Endothelial cell of umbilical vein (primary cell): ENCODE measurements at regions not wholly inside any gene's neighbourhood (a gene's known extent, or its start where the extent isn't known, plus 50 kb on each side); places are given as distances from the start of the nearest gene placed in this dataset.
A peak's percentile ranks its signal among the peaks of the same experiment; 100 is the strongest.

Experiments
- BruUV-seq: library from RNA; stranded (reverse); fragments of 400-500 nt; replicated peaks from 2 replicates; lab custom pipeline; 2021; lab: Mats Ljungman, UMichigan
- CTCF ChIA-PET: fragments of 300-600, 350-600 bp; sonication (Branson Sonifier 250); formaldehyde crosslinking; loops from one replicate; lab custom pipeline; 2021; ENCODE audit warnings: antibody characterized with exemption, inconsistent platforms; lab: Charles Lee
- POLR2A ChIA-PET: fragments of 300-600, 350-600 bp; sonication (Branson Sonifier 250); formaldehyde crosslinking; loops from one replicate; lab custom pipeline; 2021; ENCODE audit warnings: antibody characterized with exemption, inconsistent platforms; lab: Charles Lee
- DNase-seq: peaks from one replicate; pipeline ENCODE4 v3.0.0-alpha.2; 2011; ENCODE audit warnings: low read depth, low spot score
- FAIRE-seq: peaks from 2 replicates; lab custom pipeline; 2011; peaks lifted over from hg19 to GRCh38; lab: Jason Lieb, UNC
- H2AFZ ChIP-seq: 2 replicates; pipeline ENCODE4 v1.6.0; 2012; ENCODE audit warnings: low read depth, low read length, control low read depth, inconsistent platforms
- H3K27ac ChIP-seq: 2 replicates; pipeline ENCODE4 v1.5.1; 2011; ENCODE audit warnings: low read depth, mild to moderate bottlenecking, control low read depth, low read length, moderate library complexity; ENCODE audit not compliant: insufficient read depth
- H3K27me3 ChIP-seq, 2 experiments: 2 replicates each; pipeline versions ENCODE4 v1.6.0 to v1.6.1; 2011; ENCODE audit warnings: low read length in 2 of 2, mixed read lengths in 1 of 2; ENCODE audit not compliant: control insufficient read depth in 2 of 2, insufficient read depth in 2 of 2
- H3K36me3 ChIP-seq, 2 experiments: 2 replicates in 1 of 2; 3 replicates in 1 of 2; pipeline ENCODE4 v1.5.1; 2011; ENCODE audit warnings: low read length in 2 of 2, mild to moderate bottlenecking in 1 of 2, moderate library complexity in 1 of 2; ENCODE audit not compliant: control insufficient read depth in 2 of 2, insufficient read depth in 2 of 2; ENCODE audit errors: extremely low read depth in 1 of 2
- H3K4me1 ChIP-seq: 3 replicates; pipeline ENCODE4 v1.5.1; 2011; ENCODE audit warnings: mild to moderate bottlenecking, low read length; ENCODE audit not compliant: control insufficient read depth, insufficient read depth; ENCODE audit errors: extremely low read depth
- H3K4me2 ChIP-seq: 2 replicates; pipeline ENCODE4 v1.6.1; 2011; ENCODE audit warnings: low read length, control low read depth, mixed read lengths; ENCODE audit not compliant: insufficient read depth
- H3K4me3 ChIP-seq, 3 experiments: fragments of 200-600 bp in 1 of 3; sonication (generic), shearing (Covaris generic) in 1 of 3; replicated peaks in 1 of 3; 2 replicates each; pipeline ENCODE4 v1.5.1; 2011 to 2016; ENCODE audit warnings: control low read depth in 3 of 3, low read length in 3 of 3, mild to moderate bottlenecking in 2 of 3, inconsistent platforms in 1 of 3, low read depth in 1 of 3, moderate library complexity in 1 of 3; ENCODE audit not compliant: insufficient read depth in 1 of 3
- H3K79me2 ChIP-seq: 2 replicates; pipeline ENCODE4 v1.6.0; 2012; ENCODE audit warnings: low read length, inconsistent platforms; ENCODE audit not compliant: control insufficient read depth, insufficient read depth
- H3K9ac ChIP-seq: replicated peaks from 2 replicates; pipeline ENCODE3; 2011; ENCODE audit warnings: low read length, control low read depth; ENCODE audit not compliant: insufficient read depth; ENCODE audit errors: extremely low read depth
- H3K9me1 ChIP-seq: replicated peaks from 3 replicates; pipeline ENCODE4 v1.6.0; 2011; ENCODE audit warnings: mild to moderate bottlenecking, low read length; ENCODE audit not compliant: control insufficient read depth, insufficient read depth; ENCODE audit errors: extremely low read depth
- H3K9me3 ChIP-seq: replicated peaks from 2 replicates; pipeline ENCODE4 v1.5.1; 2012; ENCODE audit warnings: low read length, inconsistent platforms; ENCODE audit not compliant: control insufficient read depth, insufficient read depth
- H4K20me1 ChIP-seq: replicated peaks from 2 replicates; pipeline ENCODE3; 2011; ENCODE audit warnings: mild to moderate bottlenecking, low read length; ENCODE audit not compliant: control insufficient read depth, insufficient read depth; ENCODE audit errors: extremely low read depth
- CTCF ChIP-seq, 2 donors: IDR thresholded peaks; 1 replicate in 1 of 2; 2 replicates in 1 of 2; pipeline ENCODE4 v1.5.1; 2011; ENCODE audit warnings: low read length in 2 of 2, mild to moderate bottlenecking in 2 of 2, moderate library complexity in 2 of 2, control low read depth in 1 of 2, inconsistent platforms in 1 of 2, low read depth in 1 of 2; ENCODE audit not compliant: insufficient read depth in 1 of 2; ENCODE audit errors: extremely low read depth in 1 of 2
- EZH2 ChIP-seq: IDR thresholded peaks from 2 replicates; pipeline ENCODE4 v1.6.1; 2012; ENCODE audit warnings: borderline replicate concordance, low read depth, mild to moderate bottlenecking, moderate library complexity, low read length, inconsistent platforms; ENCODE audit not compliant: severe bottlenecking
- FOS ChIP-seq: IDR thresholded peaks from 2 replicates; pipeline ENCODE4 v1.6.1; 2011; ENCODE audit warnings: mild to moderate bottlenecking, low read length, moderate library complexity, borderline replicate concordance; ENCODE audit not compliant: insufficient read depth
- GATA2 ChIP-seq: IDR thresholded peaks from 2 replicates; pipeline ENCODE4 v1.7.0; 2011; ENCODE audit warnings: low read depth, mild to moderate bottlenecking, moderate library complexity, mixed read lengths, low read length; ENCODE audit not compliant: insufficient read length, insufficient read depth
- JUN ChIP-seq: IDR thresholded peaks from 2 replicates; pipeline ENCODE4 v1.6.1; 2011; ENCODE audit warnings: borderline replicate concordance, low read depth; ENCODE audit not compliant: insufficient read length, insufficient read depth
- MYC ChIP-seq: IDR thresholded peaks from one replicate; pipeline ENCODE4 v1.6.1; 2011; ENCODE audit warnings: mild to moderate bottlenecking, low read depth, low read length
- POLR2A ChIP-seq: IDR thresholded peaks from 2 replicates; pipeline ENCODE4 v1.6.1; 2012; ENCODE audit warnings: low read depth, mild to moderate bottlenecking, control low read depth, low read length
- dilution Hi-C: fragments of 300-500 bp; cut with MboI; formaldehyde crosslinking; loops from one replicate; pipeline ENCODE4 v1.15.0; 2019; ENCODE audit warnings: low sequenced_read_pairs; ENCODE audit not compliant: extremely low pct_ligation_motif_present
- intact Hi-C: fragments of 100-400 bp; cut with micrococcal nuclease; formaldehyde crosslinking; loops from one replicate; pipeline ENCODE4 v1.10.0; 2022

GRCh38 chr4:69025191-69025998 lies 70.9 kb upstream of the UGT2B7 start:
- no peaks in the 10 kb centered on the region for H3K9me3 ChIP-seq
- H2AFZ ChIP-seq, result no peak overlapping the region
- BruUV-seq, result no TSS peak
- H4K20me1 ChIP-seq, result no peaks in the 10 kb centered on the region
- TF ChIP-seq GATA2, result no peak
- no peak for TF ChIP-seq MYC
- TF ChIP-seq FOS, result no peak
- TF ChIP-seq EZH2, result no peak
- peak in 1 of 2 donors; percentile 43 for TF ChIP-seq CTCF (IDR thresholded peaks at IDR 0.05; ENCODE audit: extremely low read depth in 1 of 2, insufficient read depth in 1 of 2, low read depth in 1 of 2, low read length in 2 of 2)
- no peak for TF ChIP-seq JUN
- TF ChIP-seq POLR2A, result no peak
- intact Hi-C loops, result no loop called here
- ChIA-PET POLR2A (no interaction called here), CTCF (interaction anchor here (0.8 to 1.2 kb wide), 2 partner anchors 131 to 527 kb away, joined by 3 read pairs; no protein-coding TSS in a partner anchor)
- no peaks in the 10 kb centered on the region for H3K79me2 ChIP-seq
- H3K36me3 ChIP-seq, result no peaks in the 10 kb centered on the region
- no peak overlapping the region for H3K4me2 ChIP-seq
- no peak overlapping the region for H3K9ac ChIP-seq
- no peaks in the 10 kb centered on the region for H3K27me3 ChIP-seq
- dilution Hi-C loops, result no loop called here
- FAIRE-seq (no peak), DNase-seq (no peak)
- H3K27ac ChIP-seq, result no peak overlapping the region
- no peaks in the 10 kb centered on the region for H3K4me1 ChIP-seq
- H3K9me1 ChIP-seq, result no peaks in the 10 kb centered on the region
- no peak overlapping the region for H3K4me3 ChIP-seq
